Fibroblast of villous mesenchyme (primary cell): ENCODE measurements at regions not wholly inside any gene's neighbourhood (a gene's known extent, or its start where the extent isn't known, plus 50 kb on each side); places are given as distances from the start of the nearest gene placed in this dataset.

Experiments used
- DNase-seq: peaks from one replicate; pipeline ENCODE4 v3.0.0-alpha.2; 2010; ENCODE audit warnings: low read depth
- H3K4me3 ChIP-seq: 2 replicates; pipeline ENCODE4 v1.5.1; 2011; ENCODE audit warnings: low read depth, mild to moderate bottlenecking, low read length
- CTCF ChIP-seq: IDR thresholded peaks from 2 replicates; pipeline ENCODE4 v1.5.1; 2012; ENCODE audit warnings: low read depth, mild to moderate bottlenecking, low read length; ENCODE audit not compliant: insufficient read depth

- no peak overlapping the region for H3K4me3 ChIP-seq
- no peak for TF ChIP-seq CTCF
- DNase-seq: no peak
Measured at GRCh38 chr9:17871213-17871890, 292.5 kb downstream of the SH3GL2 start.

GRCh38 chr9:17875886-17876285 is 297.0 kb downstream of the SH3GL2 start:
- no peak for TF ChIP-seq CTCF

GRCh38 chr9:17876687-17877086 is 297.8 kb downstream of the SH3GL2 start:
- no peak for DNase-seq

More at GRCh38 chr9:17875886-17876285, 297.0 kb downstream of the SH3GL2 start:
- DNase-seq: no peak
- H3K4me3 ChIP-seq: no peak overlapping the region

GRCh38 chr9:17878810-17879370 is 300.0 kb downstream of the SH3GL2 start:
- no peak for TF ChIP-seq CTCF

More at GRCh38 chr9:17876687-17877086, 297.8 kb downstream of the SH3GL2 start:
- H3K4me3 ChIP-seq: no peak overlapping the region
- TF ChIP-seq CTCF: no peak

GRCh38 chr9:17881371-17881770 is 302.5 kb downstream of the SH3GL2 start:
- H3K4me3 ChIP-seq: no peak overlapping the region
- DNase-seq: no peak
- TF ChIP-seq CTCF: no peak

More at GRCh38 chr9:17878810-17879370, 300.0 kb downstream of the SH3GL2 start:
- H3K4me3 ChIP-seq: no peak overlapping the region
- no peak for DNase-seq

- TF ChIP-seq CTCF: no peak
- H3K4me3 ChIP-seq: no peak overlapping the region
- DNase-seq: no peak
Measured at GRCh38 chr9:17882688-17883594, 304.1 kb downstream of the SH3GL2 start.
